Type B pancreatic cell (in vitro differentiated cells): ENCODE measurements at regions not wholly inside any gene's neighbourhood (a gene's known extent, or its start where the extent isn't known, plus 50 kb on each side); places are given as distances from the start of the nearest gene placed in this dataset.

Experiments used
- DNase-seq: peaks from one replicate; pipeline ENCODE4 v3.0.0; 2021; ENCODE audit warnings: mixed read lengths; ENCODE audit not compliant: unreplicated experiment; ENCODE audit errors: extremely low spot score
- H3K27ac Mint-ChIP-seq: 2 replicates; pipeline ENCODE4 v1.8.0; 2021; ENCODE audit warnings: mild to moderate bottlenecking, mixed read lengths
- H3K27me3 Mint-ChIP-seq: 2 replicates; pipeline ENCODE4 v1.8.0; 2021; ENCODE audit warnings: mixed read lengths
- H3K36me3 Mint-ChIP-seq: 2 replicates; pipeline ENCODE4 v1.8.0; 2021; ENCODE audit warnings: mixed read lengths
- H3K4me1 Mint-ChIP-seq: one replicate; pipeline ENCODE4 v1.8.0; 2021; ENCODE audit warnings: mixed read lengths; ENCODE audit not compliant: unreplicated experiment
- H3K4me3 Mint-ChIP-seq: 2 replicates; pipeline ENCODE4 v1.8.0; 2021; ENCODE audit warnings: mild to moderate bottlenecking, mixed read lengths
- H3K9me3 Mint-ChIP-seq: 2 replicates; pipeline ENCODE4 v1.8.0; 2021; ENCODE audit warnings: mixed read lengths
- TF ChIP-seq, protein P1 (sequence below): fragments of 200-600 bp; sonication (generic); conservative IDR thresholded peaks from 2 replicates; pipeline ENCODE4 v1.5.0; 2021; ENCODE audit warnings: antibody characterized with exemption, mild to moderate bottlenecking

DNA sequence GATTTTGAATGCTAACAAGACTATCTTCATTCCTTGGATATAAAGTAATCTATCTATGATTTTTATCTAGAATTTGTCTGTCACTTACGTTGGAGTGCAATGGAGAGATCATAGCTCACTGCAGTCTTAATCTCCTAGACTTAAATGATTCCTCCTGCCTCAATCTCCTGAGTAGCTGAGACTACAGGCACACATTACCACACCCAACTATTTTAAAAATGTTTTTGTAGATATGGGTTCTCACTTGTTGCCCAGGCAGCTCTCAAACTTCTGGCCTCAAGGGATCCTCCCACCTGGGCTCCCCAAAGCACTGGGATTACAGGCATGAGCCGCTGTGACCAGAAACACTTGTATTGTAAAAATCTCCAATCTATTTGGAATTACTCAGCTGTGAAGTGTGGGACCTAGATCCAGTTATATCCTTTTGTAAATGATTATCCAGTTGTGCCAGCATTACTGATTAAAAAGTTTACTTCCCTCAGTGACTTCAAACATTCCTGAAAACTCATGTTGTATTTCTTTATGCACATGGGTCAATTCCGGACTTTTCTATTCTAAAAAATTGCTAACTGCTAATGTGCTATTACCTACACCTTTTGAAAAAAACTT lies 1793.8 kb upstream of the WWC1 start:
- Mint-ChIP-seq H3K36me3 (no peaks in the 10 kb centered on the region), H3K27me3 (no peaks in the 10 kb centered on the region), H3K4me1 (peaks cover 22% of the 10 kb centered on the region), H3K4me3 (no peak overlapping the region), H3K9me3 (no peaks in the 10 kb centered on the region), H3K27ac (no peak overlapping the region)
- no peak for DNase-seq
- TF ChIP-seq, protein P1, sequence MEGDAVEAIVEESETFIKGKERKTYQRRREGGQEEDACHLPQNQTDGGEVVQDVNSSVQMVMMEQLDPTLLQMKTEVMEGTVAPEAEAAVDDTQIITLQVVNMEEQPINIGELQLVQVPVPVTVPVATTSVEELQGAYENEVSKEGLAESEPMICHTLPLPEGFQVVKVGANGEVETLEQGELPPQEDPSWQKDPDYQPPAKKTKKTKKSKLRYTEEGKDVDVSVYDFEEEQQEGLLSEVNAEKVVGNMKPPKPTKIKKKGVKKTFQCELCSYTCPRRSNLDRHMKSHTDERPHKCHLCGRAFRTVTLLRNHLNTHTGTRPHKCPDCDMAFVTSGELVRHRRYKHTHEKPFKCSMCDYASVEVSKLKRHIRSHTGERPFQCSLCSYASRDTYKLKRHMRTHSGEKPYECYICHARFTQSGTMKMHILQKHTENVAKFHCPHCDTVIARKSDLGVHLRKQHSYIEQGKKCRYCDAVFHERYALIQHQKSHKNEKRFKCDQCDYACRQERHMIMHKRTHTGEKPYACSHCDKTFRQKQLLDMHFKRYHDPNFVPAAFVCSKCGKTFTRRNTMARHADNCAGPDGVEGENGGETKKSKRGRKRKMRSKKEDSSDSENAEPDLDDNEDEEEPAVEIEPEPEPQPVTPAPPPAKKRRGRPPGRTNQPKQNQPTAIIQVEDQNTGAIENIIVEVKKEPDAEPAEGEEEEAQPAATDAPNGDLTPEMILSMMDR: no peak

DNA sequence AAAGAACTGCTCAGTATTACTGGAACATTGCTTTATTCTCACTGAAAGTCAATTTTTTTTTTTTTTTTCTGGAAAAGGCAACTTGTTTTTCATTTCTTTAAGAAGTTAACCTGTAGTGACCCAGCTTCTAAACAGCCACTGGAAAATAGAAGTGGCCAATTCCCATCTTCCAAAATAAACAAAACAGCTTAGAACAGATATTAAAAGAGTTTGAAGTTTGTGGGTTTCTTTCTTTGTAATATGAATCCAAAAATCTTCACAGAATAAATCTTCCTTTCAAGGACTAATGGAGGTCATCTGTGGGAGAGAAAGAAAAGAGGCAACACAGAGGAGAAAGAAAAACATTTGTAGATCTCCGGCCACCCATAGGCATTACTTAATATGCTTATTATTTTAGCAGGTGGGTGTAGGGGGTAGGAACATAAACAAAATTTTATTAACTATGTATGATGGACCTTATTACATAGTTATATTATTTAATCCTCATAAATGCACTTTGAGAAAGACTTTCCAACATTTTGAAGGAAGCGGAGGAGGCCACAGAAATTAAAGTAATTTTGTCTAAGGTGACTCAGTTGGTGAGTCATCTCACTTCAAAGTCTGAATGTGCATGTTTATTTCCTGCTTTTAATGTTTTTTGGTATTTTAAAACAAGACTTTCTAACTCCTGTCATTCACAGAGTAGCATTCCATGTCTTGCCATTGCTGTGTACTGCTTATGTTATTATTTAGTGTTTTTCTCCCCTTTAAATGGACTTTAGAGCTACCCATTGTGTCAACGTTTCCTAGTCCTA lies 1791.8 kb upstream of the WWC1 start:
- no peaks in the 10 kb centered on the region for H3K36me3 Mint-ChIP-seq
- H3K9me3 Mint-ChIP-seq: peaks cover 5% of the 10 kb centered on the region
- H3K27ac Mint-ChIP-seq: no peak overlapping the region
- DNase-seq: no peak
- TF ChIP-seq, protein P1: no peak
- H3K4me1 Mint-ChIP-seq: peaks cover 22% of the 10 kb centered on the region
- no peaks in the 10 kb centered on the region for H3K27me3 Mint-ChIP-seq
- H3K4me3 Mint-ChIP-seq: no peak overlapping the region

DNA sequence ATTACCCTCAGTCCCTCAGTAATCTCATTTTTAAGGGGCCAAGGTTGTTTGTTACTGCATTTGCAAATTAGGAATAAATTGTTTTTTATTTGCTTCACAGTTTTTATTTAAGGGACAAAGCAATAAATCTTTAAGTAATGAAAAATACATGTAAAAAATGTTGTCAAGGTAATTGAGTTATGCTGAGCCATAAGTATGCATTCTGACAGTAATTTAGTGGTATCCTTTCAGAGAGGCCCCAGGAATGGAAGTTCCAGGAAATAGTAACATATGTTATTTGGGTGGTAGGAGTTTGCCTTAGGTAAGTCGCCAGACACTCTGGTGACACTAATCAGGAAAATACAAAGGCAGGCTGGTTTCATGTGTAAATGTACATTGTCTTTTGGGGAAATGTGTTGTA lies 1787.9 kb upstream of the WWC1 start:
- TF ChIP-seq, protein P1: no peak
- DNase-seq: no peak
- H3K4me1 Mint-ChIP-seq: peaks cover 14% of the 10 kb centered on the region
- H3K4me3 Mint-ChIP-seq: no peak overlapping the region
- no peaks in the 10 kb centered on the region for H3K27me3 Mint-ChIP-seq
- H3K27ac Mint-ChIP-seq: no peak overlapping the region
- peaks cover 5% of the 10 kb centered on the region for H3K9me3 Mint-ChIP-seq
- no peaks in the 10 kb centered on the region for H3K36me3 Mint-ChIP-seq

DNA sequence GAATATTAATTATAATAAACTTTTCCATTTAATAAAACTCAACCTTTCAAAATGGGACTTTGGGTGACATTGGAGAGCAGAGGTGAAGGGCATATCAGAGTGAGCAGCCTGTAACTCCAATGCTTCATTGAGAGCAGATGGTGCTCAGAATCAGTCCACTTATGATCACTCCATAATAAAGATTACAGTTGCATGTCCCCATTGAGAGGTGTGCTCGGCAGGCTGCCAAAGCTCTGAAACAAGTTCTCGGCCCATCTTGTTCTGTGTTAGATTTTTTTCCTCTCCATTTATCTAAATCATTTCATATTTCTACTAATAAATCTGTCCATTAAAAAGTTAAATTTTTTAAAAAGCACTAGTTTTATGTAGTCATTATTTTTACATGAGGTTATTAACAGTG lies 1786.4 kb upstream of the WWC1 start:
- Mint-ChIP-seq H3K9me3 (peaks cover 11% of the 10 kb centered on the region), H3K27ac (no peak overlapping the region), H3K36me3 (no peaks in the 10 kb centered on the region), H3K4me3 (no peak overlapping the region), H3K4me1 (peaks cover 9% of the 10 kb centered on the region), H3K27me3 (no peaks in the 10 kb centered on the region)
- DNase-seq: no peak
- TF ChIP-seq, protein P1: no peak

DNA sequence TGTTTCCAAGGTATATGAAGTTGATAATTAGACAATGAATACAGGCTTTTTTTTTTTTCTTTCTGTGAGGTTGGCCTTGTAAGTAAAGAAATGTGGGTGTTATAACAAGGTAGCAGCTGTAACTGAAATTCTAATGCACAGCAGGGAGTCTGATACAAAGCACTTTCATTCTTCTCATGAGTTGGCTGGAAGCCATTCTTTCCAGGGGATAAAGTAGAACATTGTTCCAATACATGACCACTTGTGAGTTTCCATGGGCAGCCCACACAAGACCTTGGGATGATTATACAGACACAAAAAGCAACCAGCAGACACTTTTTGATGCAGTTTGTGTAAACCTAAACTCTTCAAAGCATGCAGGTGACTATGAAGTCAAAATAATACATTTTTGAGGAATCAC lies 1785.9 kb upstream of the WWC1 start:
- Mint-ChIP-seq H3K27me3 (no peaks in the 10 kb centered on the region), H3K36me3 (no peaks in the 10 kb centered on the region), H3K27ac (no peak overlapping the region), H3K9me3 (peaks cover 11% of the 10 kb centered on the region), H3K4me1 (peaks cover 9% of the 10 kb centered on the region), H3K4me3 (no peak overlapping the region)
- TF ChIP-seq, protein P1: no peak
- no peak for DNase-seq
